Posterior vena cava (tissue), 2 donors: ENCODE measurements at regions not wholly inside any gene's neighbourhood (a gene's known extent, or its start where the extent isn't known, plus 50 kb on each side); places are given as distances from the start of the nearest gene placed in this dataset.

Experiments used
- DNase-seq: peaks from one replicate; pipeline ENCODE4 v3.0.0-alpha.2; 2020; ENCODE audit warnings: low spot score
- intact Hi-C, 2 donors: fragments of 100-400 bp; cut with DNase I; formaldehyde crosslinking; loops; one replicate each; pipeline versions ENCODE4 v1.14.1 to v1.14.2; 2022 to 2023
- donor health status: DM: yes; HTN: yes; CAD: no.
- donor health status: DM: yes; HTN: yes; CAD: no.

DNA sequence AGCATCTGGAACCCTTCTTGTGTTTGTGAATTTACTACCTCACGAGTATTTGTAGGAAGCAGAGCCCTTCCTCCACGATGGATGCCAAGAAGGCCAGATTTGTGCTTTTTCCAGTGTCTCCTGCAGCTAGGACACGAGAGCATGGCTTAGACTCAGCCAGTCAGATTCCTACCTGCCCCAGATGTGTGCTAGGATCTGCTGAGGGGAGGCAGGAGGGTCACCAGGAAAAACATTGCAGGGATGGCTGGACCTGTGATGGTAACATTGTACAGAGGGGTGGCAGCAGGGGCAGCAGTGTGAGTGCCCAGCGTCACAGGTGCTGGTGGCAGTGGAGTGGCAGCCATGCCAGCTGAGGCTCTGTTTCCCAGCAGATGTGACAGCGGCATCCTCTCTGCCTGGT, 285.3 kb downstream of the FAM43A start:
- DNase-seq: no peak
- intact Hi-C loops: no loop called here

DNA sequence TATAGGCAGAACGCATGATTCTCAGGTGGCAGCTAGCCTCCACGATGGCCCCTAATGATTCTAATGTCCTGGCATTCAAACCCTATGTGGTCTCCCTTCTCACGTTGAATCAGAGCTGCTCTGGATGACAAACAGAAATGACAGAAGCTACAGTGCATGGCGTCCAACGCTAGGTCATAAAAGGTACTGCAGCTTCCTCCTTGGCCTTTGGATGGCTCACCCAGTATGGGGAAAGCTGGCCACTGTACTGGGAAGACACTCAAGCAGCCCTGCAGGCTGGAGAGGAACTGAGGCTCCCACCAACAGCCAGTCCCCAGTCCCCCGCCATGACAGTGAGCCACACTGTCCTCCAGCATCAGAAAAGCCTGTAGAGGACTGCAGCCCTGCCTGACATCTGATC, 286.3 kb downstream of the FAM43A start:
- DNase-seq: no peak
- intact Hi-C loops: loop anchor here in 1 of 2 donors (2.0 kb wide), 1 partner anchor 27 kb away; no protein-coding TSS in a partner anchor

DNA sequence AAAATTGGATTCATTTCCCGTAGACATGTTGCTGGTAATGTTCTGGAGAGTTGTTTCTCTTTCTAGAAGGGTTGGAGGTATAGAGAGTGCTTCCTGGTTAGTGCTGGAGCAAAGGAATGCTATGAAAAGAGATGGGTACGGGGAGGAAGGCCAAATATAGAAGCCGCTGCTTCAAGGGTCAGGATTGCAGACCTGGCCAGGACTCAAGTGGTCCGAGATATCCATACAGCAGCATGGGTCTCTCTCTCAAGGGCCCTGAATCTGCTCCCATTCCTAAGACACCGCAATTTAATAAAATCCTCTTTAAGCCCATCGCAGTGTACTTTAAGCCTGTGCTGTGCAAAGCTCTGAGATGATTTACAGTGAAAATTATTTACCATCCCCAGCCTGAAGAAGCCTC, 287.0 kb downstream of the FAM43A start:
- DNase-seq: no peak
- intact Hi-C loops: loop anchor here in 1 of 2 donors (2.0 kb wide), 1 partner anchor 28 kb away; no protein-coding TSS in a partner anchor

DNA sequence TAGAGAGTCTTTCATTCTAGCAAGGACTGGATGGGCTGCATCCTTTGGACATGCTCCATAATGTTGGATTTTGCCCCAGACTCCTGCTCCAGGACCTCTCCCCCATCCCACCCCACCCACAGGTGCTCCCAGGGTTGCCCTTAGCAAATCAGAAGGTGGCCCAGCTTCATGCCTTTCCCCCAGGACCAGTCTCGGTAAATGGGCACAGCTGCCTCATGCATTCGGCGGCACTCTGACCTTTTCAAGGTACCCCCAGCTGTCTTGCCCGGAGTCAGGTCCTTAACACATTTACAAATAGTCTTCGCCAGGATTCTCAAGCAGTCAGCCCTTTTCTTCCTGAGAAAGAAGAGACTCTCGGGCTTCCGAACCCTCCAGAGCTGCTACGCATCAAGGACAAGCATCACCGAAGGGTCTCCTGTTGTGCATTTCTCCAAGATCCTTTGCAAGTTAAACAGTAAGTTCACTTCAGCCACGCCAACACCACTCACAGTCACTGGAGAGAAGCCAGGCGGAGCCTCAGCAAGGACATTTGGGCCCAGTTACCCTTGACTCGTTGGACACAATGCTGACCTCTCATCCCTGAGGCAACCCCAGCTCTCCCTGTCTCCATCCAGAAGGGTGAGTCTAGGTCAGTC, 287.8 kb downstream of the FAM43A start:
- intact Hi-C loops: loop anchor here in 1 of 2 donors (2.0 kb wide), 1 partner anchor 29 kb away; no protein-coding TSS in a partner anchor
- no peak for DNase-seq

DNA sequence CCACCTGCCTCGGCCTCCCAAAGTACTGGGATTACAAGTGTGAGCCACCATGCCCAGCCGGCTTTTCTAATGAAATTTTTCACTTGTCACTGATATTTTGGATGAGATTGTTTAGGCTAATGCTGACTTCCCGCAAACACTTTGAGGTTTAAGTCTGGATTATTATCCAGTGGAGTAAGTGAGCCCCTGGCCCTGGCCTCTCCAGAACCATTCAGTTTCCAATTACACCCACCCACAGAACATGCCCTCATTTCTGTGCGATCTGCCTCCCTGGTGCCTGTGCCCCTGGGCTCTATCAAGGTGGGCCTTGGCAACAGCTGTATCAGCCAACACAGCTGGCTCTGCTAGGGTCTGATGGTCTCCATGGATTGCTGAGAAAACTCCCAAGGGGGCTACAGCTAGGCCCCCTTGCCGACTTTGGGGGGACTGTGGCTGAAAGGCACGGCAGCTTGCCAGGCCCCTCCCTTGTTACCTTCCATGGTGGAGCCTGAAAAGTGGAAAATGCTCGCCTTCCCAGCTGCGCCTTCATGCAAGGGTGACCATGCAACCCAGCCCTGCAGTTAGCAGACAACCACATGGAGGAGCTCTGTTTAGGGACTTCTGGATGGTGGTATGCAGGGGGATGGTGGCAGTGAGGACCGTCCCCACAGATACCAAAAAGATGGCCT, 288.9 kb downstream of the FAM43A start:
- intact Hi-C loops: no loop called here

DNA sequence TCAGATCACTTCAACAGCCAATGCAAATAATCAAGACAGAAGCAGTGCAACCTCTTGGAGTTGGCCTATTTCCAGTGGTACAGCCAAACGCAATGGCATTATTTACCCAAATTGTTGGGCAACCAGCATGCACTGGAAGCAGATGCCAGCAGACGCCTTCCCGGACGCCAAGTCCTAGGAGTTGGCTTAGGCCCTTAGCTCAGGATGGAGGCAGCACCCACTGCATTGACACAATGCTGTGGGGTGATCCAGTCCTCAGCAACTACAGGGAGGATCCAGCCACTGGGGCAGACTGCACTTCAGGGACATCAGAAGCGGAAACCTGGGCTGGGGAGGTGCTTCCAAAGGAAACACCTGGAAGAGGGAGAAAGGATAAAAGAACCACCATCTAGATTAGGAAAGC, 290.4 kb downstream of the FAM43A start:
- peak; percentile 31 for DNase-seq
- intact Hi-C loops: no loop called here

More for the DNA sequence above, 288.9 kb downstream of the FAM43A start:
- DNase-seq: no peak

DNA sequence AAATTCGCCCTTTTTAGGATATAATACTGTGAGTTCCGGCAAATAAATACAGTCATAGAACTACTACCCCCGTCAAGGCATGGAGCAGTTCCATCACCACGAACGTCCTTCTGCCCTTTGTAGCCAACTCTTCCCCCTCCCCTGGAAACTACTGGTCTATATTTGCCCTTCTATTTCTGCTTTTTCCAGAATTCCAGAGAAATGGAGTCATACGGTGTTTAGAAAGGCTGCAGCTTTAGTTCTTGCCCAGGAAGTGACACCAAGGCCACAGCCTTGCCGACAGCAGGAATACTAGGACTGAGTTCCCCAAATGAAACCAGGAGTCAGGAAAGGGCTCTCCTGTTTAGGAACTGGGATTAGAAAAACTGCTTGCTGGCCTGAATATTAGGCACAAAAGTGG, 291.2 kb downstream of the FAM43A start:
- DNase-seq: peak; percentile 3
- intact Hi-C loops: no loop called here

DNA sequence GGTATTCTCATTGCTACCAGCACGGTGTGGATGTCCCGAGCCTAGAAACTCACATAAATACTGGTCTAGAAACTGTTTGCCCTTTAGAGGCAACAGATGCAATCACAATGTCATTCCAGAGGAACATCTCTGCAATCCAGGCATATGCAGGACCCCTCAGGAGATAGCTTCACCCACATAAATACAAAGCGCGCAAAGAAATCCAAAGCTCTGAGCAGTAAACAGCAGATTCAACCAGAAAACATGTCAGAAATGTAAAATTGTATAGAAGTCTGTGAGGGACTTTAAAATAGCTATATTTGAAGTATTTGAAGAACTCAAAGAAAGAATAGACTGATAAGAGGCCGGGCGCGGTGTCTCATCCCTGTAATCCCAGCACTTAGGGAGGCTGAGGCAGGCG, 291.7 kb downstream of the FAM43A start:
- intact Hi-C loops: no loop called here
- peak; percentile 17 for DNase-seq

DNA sequence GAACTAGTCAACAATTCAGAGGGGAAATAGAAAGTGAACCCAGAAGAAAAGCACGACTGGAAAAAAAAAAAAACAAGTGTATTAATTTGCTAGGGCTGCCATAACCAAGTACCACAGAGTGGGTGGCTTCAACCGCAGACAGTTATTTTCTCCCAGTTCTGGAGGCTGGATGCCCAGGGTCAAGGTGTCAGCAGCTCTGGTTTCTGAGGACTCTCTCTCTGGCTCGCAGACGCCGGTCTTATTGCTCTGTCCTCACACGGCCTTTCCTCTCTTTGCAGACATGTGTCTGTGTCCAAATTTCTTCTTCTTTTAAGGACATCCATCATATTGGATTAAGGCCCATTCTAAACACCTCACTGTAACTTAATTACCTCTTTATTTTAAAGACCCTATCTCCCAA, 291.8 kb downstream of the XXYLT1 start:
- DNase-seq: peak; percentile 20
- intact Hi-C loops: no loop called here

DNA sequence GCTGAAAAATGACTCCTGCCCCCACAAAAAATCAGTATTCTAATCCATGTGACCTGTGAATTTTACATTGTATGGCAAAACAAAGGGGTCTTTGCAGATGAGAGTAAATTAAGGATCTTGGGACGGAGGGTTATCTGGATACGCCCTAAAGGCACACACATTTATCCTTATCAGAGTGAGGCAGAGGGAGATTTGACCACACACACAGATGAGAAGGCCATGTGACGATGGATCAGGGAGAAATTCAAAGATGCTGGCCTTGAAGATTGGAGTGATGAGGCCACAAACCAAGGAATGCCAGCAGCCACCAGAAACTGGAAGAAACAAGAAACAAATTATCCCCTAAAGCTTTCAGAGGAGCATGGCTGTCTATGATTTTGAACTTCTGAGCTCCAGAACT, 288.5 kb downstream of the XXYLT1 start:
- intact Hi-C loops: no loop called here
- DNase-seq: no peak

DNA sequence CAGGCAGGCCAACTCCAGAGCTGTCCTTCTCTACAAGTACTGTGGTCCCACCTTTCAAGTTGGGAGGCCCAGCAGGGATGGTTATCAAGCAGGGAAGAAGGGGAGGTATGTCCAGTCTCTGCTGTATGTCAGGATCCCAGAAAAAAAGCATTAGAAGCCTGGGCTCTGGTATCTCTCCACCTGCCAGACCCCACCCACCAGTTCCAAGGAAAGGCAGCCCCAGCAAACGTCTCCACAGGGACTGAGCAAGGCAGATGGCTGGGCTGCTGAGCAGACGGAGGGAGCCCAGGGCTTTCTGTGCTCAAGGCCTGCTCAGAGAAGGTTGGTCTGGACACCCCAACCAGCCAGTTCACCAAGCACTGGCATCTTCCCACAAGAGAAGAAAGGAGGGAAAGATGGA, 287.8 kb downstream of the XXYLT1 start:
- intact Hi-C loops: no loop called here

DNA sequence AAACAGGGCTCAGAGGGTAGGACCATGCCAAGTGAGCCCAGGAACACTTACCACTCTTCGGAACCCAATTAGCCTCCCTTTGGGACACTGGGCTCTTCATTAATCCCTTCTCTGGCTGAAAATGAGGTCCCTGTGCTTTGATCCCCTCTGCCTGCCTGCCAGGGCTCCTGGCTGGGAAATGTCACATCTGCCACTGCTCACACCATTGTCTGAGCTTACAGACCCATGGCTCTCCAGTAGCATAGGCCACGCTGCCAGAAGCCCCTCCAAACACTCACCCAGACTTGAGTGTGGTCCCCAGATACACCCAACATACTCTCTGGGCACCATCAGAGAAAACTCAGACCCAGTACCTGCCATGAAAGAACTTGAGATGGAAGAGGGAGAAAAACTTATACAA, 287.3 kb downstream of the XXYLT1 start:
- no peak for DNase-seq
- intact Hi-C loops: no loop called here

More for the DNA sequence above, 287.8 kb downstream of the XXYLT1 start:
- DNase-seq: peak; percentile 49

DNA sequence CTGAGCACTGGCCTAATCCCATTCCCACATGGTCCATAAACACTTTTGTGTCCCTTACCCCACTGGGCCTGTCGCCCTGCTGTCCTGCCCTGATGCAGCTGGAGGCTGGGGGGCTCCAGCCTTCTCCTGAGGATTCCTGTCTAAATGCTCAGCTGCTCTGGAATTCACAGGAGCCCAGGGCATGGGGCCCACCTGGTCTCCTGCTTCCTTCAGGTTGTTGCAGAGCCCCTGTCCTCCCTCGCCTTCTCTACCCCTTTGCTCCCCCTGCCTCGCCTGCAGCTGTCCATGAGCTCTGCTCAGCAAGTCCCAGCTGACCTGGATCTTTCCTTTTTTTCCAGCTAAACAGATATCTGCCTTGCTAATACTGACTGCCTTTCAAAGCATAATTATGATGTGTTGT, 286.9 kb downstream of the XXYLT1 start:
- intact Hi-C loops: no loop called here
- DNase-seq: no peak

DNA sequence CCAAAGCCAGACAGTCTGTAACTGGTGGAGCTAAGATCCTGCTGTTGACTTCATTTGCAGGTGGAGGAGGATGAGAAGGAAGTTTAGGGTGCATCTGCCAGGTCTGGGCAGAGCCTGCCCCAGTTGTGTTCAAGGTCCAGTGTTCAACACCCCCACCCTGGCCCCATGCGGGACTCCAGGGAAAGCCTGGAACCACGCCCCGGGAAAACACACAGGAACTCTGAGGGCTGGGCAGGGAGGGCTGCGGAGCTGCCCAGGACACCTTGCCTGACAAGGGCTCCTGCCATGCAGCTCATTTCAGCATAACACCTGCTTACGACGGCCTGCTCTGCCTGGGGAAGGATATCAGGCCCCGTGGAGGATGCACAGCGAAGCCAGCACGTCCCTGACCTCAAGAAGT, 286.3 kb downstream of the XXYLT1 start:
- DNase-seq: peak; percentile 73
- intact Hi-C loops: no loop called here

DNA sequence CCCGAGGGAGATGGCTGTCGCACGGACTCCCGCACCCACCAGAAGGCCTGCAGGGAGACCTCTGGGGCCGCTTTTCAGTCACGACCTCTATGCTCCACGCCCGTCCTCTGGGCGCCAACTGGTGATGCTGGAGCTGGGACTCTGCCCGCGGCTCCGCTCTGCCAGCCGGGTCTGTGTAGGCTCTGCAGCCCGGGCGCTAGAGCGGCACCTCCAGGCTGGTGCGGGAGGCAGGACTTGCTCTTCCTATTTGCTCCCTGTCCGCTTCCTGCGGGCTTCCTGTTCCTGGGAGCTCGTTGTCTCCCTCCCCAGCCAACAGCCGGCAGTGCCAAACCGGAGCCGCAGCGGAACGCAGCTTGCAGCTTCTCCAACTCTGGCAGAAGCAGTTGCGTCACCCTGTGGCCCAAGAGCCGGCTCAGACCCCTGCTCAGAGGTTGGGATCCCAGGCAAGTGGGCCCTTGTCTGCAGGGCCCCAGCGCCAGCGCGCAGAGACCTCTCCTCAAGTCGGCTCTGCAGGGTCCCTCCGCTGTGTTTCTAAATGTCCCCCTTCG, 285.9 kb downstream of the XXYLT1 start:
- DNase-seq: peak; percentile 93
- intact Hi-C loops: no loop called here

DNA sequence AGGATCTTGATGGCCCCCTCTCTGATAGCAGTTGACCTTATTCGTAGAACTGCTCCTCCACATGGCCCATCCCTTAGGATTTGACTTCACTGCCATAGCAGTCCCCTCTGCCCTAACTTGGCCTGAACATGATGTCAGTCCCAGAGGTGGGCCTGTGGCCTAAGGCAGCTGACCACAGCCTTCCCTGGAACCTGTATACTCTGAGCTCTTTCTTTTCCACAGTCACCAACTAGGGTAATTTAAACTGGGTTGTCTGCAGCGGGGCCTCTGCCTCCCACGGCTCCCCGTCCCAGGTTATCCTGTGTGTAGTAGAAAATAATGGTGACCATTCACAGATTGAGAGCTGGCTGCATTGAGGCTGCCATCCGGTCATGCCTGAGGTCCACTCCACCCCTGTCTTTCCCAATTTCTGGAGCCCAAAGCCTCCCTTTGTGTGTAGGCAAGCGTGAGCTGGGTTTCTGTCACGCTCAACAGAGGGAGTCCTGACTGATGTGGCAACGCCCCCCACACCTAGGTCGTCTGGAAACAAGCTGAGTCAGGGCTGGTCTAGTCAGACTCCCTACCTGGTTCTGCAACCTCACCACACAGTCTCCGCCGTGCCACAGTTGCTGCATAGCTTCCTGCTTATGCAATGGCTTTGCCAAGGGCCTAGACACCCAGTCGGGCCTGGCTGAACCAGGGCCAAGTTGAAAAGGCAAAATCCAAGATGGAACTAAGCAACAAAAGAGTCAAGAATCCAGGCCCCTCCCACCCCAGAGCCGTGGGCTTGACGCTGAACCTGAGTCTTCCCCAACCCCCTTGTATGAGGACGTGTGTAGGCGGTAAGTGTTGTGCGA, 284.5 kb downstream of the XXYLT1 start:
- intact Hi-C loops: no loop called here

DNA sequence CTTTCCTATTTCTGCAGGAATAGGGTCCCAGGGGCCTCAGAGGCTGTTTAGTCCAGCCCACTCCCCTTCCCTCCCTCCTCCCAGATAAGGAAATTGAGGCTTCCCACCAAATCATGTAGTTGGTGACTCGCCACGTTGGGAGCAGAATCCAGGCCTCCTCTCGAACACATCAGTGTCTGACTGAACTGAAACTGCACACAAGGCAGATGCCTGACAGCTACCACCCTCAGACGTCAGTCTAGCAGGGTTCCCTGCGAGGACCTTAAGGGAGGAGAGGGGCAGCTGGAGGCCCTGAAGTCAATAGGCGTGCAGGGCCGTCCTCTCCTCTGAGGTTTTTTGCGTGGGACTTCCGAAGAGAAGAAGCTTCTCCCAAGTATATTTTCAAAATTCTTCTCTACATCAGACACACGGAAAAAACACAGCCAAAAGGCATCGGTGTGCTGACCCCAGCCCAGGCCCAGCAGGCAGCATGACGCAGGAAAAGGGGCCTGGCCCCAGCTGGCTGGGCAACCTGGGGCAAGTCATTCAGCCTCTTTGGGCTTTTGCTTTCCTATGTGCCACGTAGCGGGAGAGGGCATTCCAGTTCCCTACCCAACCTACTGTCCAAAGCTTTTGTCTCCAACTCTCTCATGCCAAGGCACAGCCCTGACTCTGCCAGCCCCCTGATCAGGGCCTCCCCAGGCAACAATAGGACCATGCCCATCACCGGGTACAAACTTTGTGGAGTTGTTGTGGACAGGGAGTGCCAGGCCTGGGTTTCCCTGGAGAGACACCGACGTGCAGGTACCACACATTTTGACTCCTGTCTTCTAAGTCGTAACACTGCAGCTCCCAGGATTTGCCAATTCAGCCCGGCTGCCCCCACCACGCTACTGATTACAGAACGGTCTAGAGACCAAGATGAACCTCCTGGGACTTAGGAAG, 283.1 kb downstream of the XXYLT1 start:
- DNase-seq: peak; percentile 28
- intact Hi-C loops: no loop called here

More for the DNA sequence above, 284.5 kb downstream of the XXYLT1 start:
- peak; percentile 70 for DNase-seq

DNA sequence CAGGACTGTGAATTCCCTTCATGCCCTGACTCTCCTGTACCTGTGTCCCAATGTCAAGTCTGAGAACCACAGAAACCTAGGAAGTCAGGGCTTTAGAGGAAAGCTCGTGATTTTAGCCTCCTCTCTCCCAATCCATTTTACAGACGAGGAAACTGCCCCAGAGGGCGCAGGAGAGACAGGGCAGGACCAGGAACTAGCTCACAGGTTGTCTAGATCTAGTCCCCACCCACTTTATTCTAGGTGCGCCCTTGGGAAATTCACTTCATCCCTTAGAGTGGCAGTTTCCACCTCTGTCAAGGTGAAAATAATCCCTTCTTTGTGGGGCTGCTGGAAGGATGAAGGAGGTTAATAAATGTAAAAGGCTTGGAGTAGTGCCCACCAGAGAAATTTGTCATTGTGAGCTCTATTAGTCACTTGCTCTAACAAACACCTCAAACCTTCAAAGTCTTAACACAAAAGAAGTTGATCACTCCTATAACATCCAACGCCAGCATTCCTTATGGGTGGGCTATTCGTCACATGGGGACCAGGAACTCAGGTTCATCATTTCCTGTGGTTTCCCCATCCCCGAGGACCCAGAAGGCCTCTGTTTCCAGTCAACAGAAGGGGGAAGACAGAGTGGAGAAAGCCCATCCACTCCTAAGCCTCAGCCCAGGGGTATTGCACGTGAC, 282.3 kb downstream of the XXYLT1 start:
- intact Hi-C loops: no loop called here

More for the DNA sequence above, 282.3 kb downstream of the XXYLT1 start:
- no peak for DNase-seq
